ENCODE measurements at regions not wholly inside any gene's neighbourhood (a gene's known extent, or its start where the extent isn't known, plus 50 kb on each side); places are given as distances from the start of the nearest gene placed in this dataset.

- H2AFZ ChIP-seq (replicated peaks) = no peak overlapping the region
- no peak for DNase-seq (ENCODE audit: low spot score)
- Mint-ChIP-seq H3K27me3 (ENCODE audit: insufficient read depth, low read depth) (no peaks in the 10 kb centered on the region), H3K27ac (no peak overlapping the region), H3K4me1 (peaks cover 3% of the 10 kb centered on the region), H3K9me3 (peaks cover 21% of the 10 kb centered on the region), H3K36me3 (peaks cover 4% of the 10 kb centered on the region), H3K4me3 (no peak overlapping the region)
- no peak overlapping the region for H3K27ac ChIP-seq
- H3K4me1 ChIP-seq = peaks cover 3% of the 10 kb centered on the region
- no peaks in the 10 kb centered on the region for H3F3A ChIP-seq (ENCODE audit: low read depth)
- H4K20me1 ChIP-seq (ENCODE audit: low read depth) = no peaks in the 10 kb centered on the region
- no peak for TF ChIP-seq EZH2 (IDR thresholded peaks at IDR 0.05)
- TF ChIP-seq EZH2phosphoT487 (IDR thresholded peaks at IDR 0.05) = no peak
- TF ChIP-seq, protein P1, sequence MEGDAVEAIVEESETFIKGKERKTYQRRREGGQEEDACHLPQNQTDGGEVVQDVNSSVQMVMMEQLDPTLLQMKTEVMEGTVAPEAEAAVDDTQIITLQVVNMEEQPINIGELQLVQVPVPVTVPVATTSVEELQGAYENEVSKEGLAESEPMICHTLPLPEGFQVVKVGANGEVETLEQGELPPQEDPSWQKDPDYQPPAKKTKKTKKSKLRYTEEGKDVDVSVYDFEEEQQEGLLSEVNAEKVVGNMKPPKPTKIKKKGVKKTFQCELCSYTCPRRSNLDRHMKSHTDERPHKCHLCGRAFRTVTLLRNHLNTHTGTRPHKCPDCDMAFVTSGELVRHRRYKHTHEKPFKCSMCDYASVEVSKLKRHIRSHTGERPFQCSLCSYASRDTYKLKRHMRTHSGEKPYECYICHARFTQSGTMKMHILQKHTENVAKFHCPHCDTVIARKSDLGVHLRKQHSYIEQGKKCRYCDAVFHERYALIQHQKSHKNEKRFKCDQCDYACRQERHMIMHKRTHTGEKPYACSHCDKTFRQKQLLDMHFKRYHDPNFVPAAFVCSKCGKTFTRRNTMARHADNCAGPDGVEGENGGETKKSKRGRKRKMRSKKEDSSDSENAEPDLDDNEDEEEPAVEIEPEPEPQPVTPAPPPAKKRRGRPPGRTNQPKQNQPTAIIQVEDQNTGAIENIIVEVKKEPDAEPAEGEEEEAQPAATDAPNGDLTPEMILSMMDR (IDR thresholded peaks at IDR 0.05) = no peak
- peaks cover 7% of the 10 kb centered on the region for H3K9me3 ChIP-seq (ENCODE audit: low read depth)
- H3K9ac ChIP-seq = no peak overlapping the region
- no peak overlapping the region for H3K4me2 ChIP-seq
- no peaks in the 10 kb centered on the region for H3K36me3 ChIP-seq
- no peaks in the 10 kb centered on the region for H3K27me3 ChIP-seq
- no peak overlapping the region for H3K4me3 ChIP-seq
- no peaks in the 10 kb centered on the region for H3K79me2 ChIP-seq (ENCODE audit: low read depth)
These were observed 63.6 kb upstream of the JAK2 start for GRCh38 chr9:4921449-4921848.

DNA sequence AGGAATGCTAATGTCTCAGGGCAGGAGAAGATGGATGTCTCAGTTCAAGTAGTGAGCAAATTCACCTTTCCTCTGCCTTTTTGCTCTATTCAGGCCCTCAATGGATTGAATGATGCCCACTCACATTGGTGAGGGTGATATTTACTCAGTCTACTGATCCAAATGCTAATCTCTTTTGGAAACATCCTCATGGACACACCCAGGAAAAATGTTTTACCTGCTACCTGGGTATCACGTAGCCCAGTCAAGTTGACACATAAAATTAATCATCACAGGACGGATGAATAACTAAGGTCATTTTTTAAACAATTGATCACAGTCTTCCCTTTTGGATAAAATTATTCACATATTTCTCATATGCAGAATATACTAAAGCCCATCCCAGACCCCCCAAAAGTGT is 63.0 kb upstream of the JAK2 start:
- Histone ChIP-seq H3K4me2 (no peak overlapping the region), H3K79me2 (ENCODE audit: low read depth) (no peaks in the 10 kb centered on the region), H3K27me3 (no peaks in the 10 kb centered on the region), H3K4me1 (peaks cover 9% of the 10 kb centered on the region), H3K36me3 (no peaks in the 10 kb centered on the region), H2AFZ (replicated peaks) (no peak overlapping the region), H3K9me3 (ENCODE audit: low read depth) (peaks cover 7% of the 10 kb centered on the region), H3K4me3 (no peak overlapping the region), H4K20me1 (ENCODE audit: low read depth) (no peaks in the 10 kb centered on the region), H3K9ac (no peak overlapping the region), H3F3A (ENCODE audit: low read depth) (peaks cover 3% of the 10 kb centered on the region), H3K27ac (no peak overlapping the region)
- Mint-ChIP-seq H3K4me3 (no peak overlapping the region), H3K9me3 (peaks cover 21% of the 10 kb centered on the region), H3K27ac (no peak overlapping the region), H3K4me1 (peaks cover 4% of the 10 kb centered on the region), H3K27me3 (ENCODE audit: insufficient read depth, low read depth) (no peaks in the 10 kb centered on the region), H3K36me3 (peaks cover 4% of the 10 kb centered on the region)
- TF ChIP-seq, protein P1 (IDR thresholded peaks at IDR 0.05) = no peak
- TF ChIP-seq EZH2phosphoT487 (IDR thresholded peaks at IDR 0.05) (no peak), EZH2 (IDR thresholded peaks at IDR 0.05) (no peak)
- DNase-seq (ENCODE audit: low spot score) = no peak

GRCh38 chr9:4922730-4923129 is 62.3 kb upstream of the JAK2 start:
- no peak for TF ChIP-seq EZH2phosphoT487 (IDR thresholded peaks at IDR 0.05)
- TF ChIP-seq, protein P1 (IDR thresholded peaks at IDR 0.05) = no peak
- TF ChIP-seq EZH2 (IDR thresholded peaks at IDR 0.05) = no peak
- Histone ChIP-seq H2AFZ (replicated peaks) (no peak overlapping the region), H3K27me3 (no peaks in the 10 kb centered on the region), H4K20me1 (ENCODE audit: low read depth) (no peaks in the 10 kb centered on the region), H3K9ac (no peak overlapping the region), H3K9me3 (ENCODE audit: low read depth) (peaks cover 7% of the 10 kb centered on the region), H3K4me3 (no peak overlapping the region), H3K36me3 (no peaks in the 10 kb centered on the region), H3K79me2 (ENCODE audit: low read depth) (no peaks in the 10 kb centered on the region), H3F3A (ENCODE audit: low read depth) (peaks cover 3% of the 10 kb centered on the region), H3K4me1 (peaks cover 13% of the 10 kb centered on the region), H3K4me2 (no peak overlapping the region), H3K27ac (no peak overlapping the region)
- Mint-ChIP-seq H3K9me3 (peaks cover 18% of the 10 kb centered on the region), H3K36me3 (peaks cover 4% of the 10 kb centered on the region), H3K4me1 (peaks cover 9% of the 10 kb centered on the region), H3K27me3 (ENCODE audit: insufficient read depth, low read depth) (no peaks in the 10 kb centered on the region), H3K4me3 (no peak overlapping the region), H3K27ac (no peak overlapping the region)
- no peak for DNase-seq (ENCODE audit: low spot score)

All from neural progenitor cell (in vitro differentiated cells).